ENCODE measurements at regions not wholly inside any gene's neighbourhood (a gene's known extent, or its start where the extent isn't known, plus 50 kb on each side); places are given as distances from the start of the nearest gene placed in this dataset.

GRCh38 chr1:197991594-197991993 lies 74.4 kb downstream of the LHX9 start:
- TF ChIP-seq TAF1 (IDR thresholded peaks at IDR 0.05; ENCODE audit: low read depth) (no peak), EZH2 (IDR thresholded peaks at IDR 0.05; ENCODE audit: borderline replicate concordance, insufficient read depth, low read length, poor library complexity, severe bottlenecking) (no peak), POLR2AphosphoS5 (IDR thresholded peaks at IDR 0.05) (no peak), RAD21 (conservative IDR thresholded peaks at IDR 0.05) (no peak), SMC3 (conservative IDR thresholded peaks at IDR 0.05; ENCODE audit: poor library complexity) (no peak), CTCF (IDR thresholded peaks at IDR 0.05; ENCODE audit: poor library complexity, severe bottlenecking) (no peak)
- Histone ChIP-seq H4K20me1 (ENCODE audit: insufficient read depth) (no peaks in the 10 kb centered on the region), H3K9me3 (ENCODE audit: low read length) (no peaks in the 10 kb centered on the region), H2AFZ (ENCODE audit: low read depth, low read length) (no peak overlapping the region), H3F3A (ENCODE audit: insufficient read depth, low read length, poor library complexity, severe bottlenecking) (no peaks in the 10 kb centered on the region), H3K4me3 (ENCODE audit: low read length) (no peak overlapping the region), H3K27ac (ENCODE audit: low read length) (no peak overlapping the region), H3K27me3 (ENCODE audit: insufficient read depth, low read depth, low read length) (no peaks in the 10 kb centered on the region), H3K79me2 (replicated peaks; ENCODE audit: insufficient read depth, low read length) (no peaks in the 10 kb centered on the region), H3K36me3 (ENCODE audit: insufficient read depth, low read length) (no peaks in the 10 kb centered on the region), H3K4me2 (ENCODE audit: low read length) (no peak overlapping the region), H3K9ac (ENCODE audit: low read length) (no peak overlapping the region), H3K9me2 (ENCODE audit: insufficient read depth, low read length) (no peaks in the 10 kb centered on the region)

- H4K20me1 ChIP-seq (ENCODE audit: insufficient read depth) = no peaks in the 10 kb centered on the region
- H3K9me3 ChIP-seq (ENCODE audit: low read length) = no peaks in the 10 kb centered on the region
- H3K9ac ChIP-seq (ENCODE audit: low read length) = no peak overlapping the region
- no peak overlapping the region for H3K4me2 ChIP-seq (ENCODE audit: low read length)
- no peak overlapping the region for H3K27ac ChIP-seq (ENCODE audit: low read length)
- no peaks in the 10 kb centered on the region for H3F3A ChIP-seq (ENCODE audit: insufficient read depth, low read length, poor library complexity, severe bottlenecking)
- H3K27me3 ChIP-seq (ENCODE audit: insufficient read depth, low read depth, low read length) = no peaks in the 10 kb centered on the region
- H3K36me3 ChIP-seq (ENCODE audit: insufficient read depth, low read length) = no peaks in the 10 kb centered on the region
- H3K79me2 ChIP-seq (replicated peaks; ENCODE audit: insufficient read depth, low read length) = no peaks in the 10 kb centered on the region
- no peak overlapping the region for H2AFZ ChIP-seq (ENCODE audit: low read depth, low read length)
- no peak overlapping the region for H3K4me3 ChIP-seq (ENCODE audit: low read length)
- no peaks in the 10 kb centered on the region for H3K9me2 ChIP-seq (ENCODE audit: insufficient read depth, low read length)
- TF ChIP-seq POLR2AphosphoS5 (IDR thresholded peaks at IDR 0.05) (no peak), MXI1 (conservative IDR thresholded peaks at IDR 0.05; ENCODE audit: poor library complexity, severe bottlenecking) (no peak), TAF1 (IDR thresholded peaks at IDR 0.05; ENCODE audit: low read depth) (no peak), SMC3 (conservative IDR thresholded peaks at IDR 0.05; ENCODE audit: poor library complexity) (no peak), REST (IDR thresholded peaks at IDR 0.05; ENCODE audit: borderline replicate concordance) (no peak), RAD21 (conservative IDR thresholded peaks at IDR 0.05) (no peak), EZH2 (IDR thresholded peaks at IDR 0.05; ENCODE audit: borderline replicate concordance, insufficient read depth, low read length, poor library complexity, severe bottlenecking) (no peak), CTCF (IDR thresholded peaks at IDR 0.05; ENCODE audit: poor library complexity, severe bottlenecking) (no peak), EP300 (conservative IDR thresholded peaks at IDR 0.05; ENCODE audit: poor library complexity, severe bottlenecking) (no peak)
Observed at GRCh38 chr1:197994907-197995407, 77.8 kb downstream of the LHX9 start.
